Posterior vena cava (tissue), 2 donors: ENCODE measurements at regions not wholly inside any gene's neighbourhood (a gene's known extent, or its start where the extent isn't known, plus 50 kb on each side); places are given as distances from the start of the nearest gene placed in this dataset.
A peak's percentile ranks its signal among the peaks of the same experiment; 100 is the strongest.
"Not testable (repeated sequence)": the region's sequence is repeated elsewhere in the genome, so short reads cannot be mapped to it uniquely, and the experiment has no call there.

ENCODE experiments used
- DNase-seq: peaks from one replicate; pipeline ENCODE4 v3.0.0-alpha.2; 2020; ENCODE audit warnings: low spot score
- intact Hi-C, 2 donors: fragments of 100-400 bp; cut with DNase I; formaldehyde crosslinking; loops; one replicate each; pipeline versions ENCODE4 v1.14.1 to v1.14.2; 2022 to 2023
- donor health status: DM: yes; HTN: yes; CAD: no.
- donor health status: DM: yes; HTN: yes; CAD: no.

- DNase-seq = not testable (repeated sequence)
These were observed 461.0 kb upstream of the ZNG1F start for GRCh38 chr9:41650086-41650485.

GRCh38 chr9:41648564-41648963, 459.4 kb upstream of the ZNG1F start:
- DNase-seq, intact Hi-C loops: not testable (repeated sequence)

More at GRCh38 chr9:41650086-41650485, 461.0 kb upstream of the ZNG1F start:
- intact Hi-C loops = not testable (repeated sequence)

- intact Hi-C loops, DNase-seq: not testable (repeated sequence)
These were observed 457.1 kb upstream of the ZNG1F start for GRCh38 chr9:41646246-41646645.

GRCh38 chr9:41643571-41644279, 454.6 kb upstream of the ZNG1F start:
- intact Hi-C loops = not testable (repeated sequence)
- DNase-seq = peak; percentile 91

GRCh38 chr9:41633726-41634125, 444.6 kb upstream of the ZNG1F start:
- intact Hi-C loops, DNase-seq: not testable (repeated sequence)

GRCh38 chr9:41623666-41624065, 434.5 kb upstream of the ZNG1F start:
- DNase-seq = peak; percentile 62
- intact Hi-C loops = not testable (repeated sequence)

GRCh38 chr9:41619254-41619653, 430.1 kb upstream of the ZNG1F start:
- DNase-seq, intact Hi-C loops: not testable (repeated sequence)

- intact Hi-C loops, DNase-seq: not testable (repeated sequence)
These were observed 417.9 kb upstream of the ZNG1F start for GRCh38 chr9:41606961-41607547.

GRCh38 chr9:41565572-41565971, 376.5 kb upstream of the ZNG1F start:
- peak; percentile 19 for DNase-seq
- intact Hi-C loops = not testable (repeated sequence)
